ENCODE measurements at regions not wholly inside any gene's neighbourhood (a gene's known extent, or its start where the extent isn't known, plus 50 kb on each side); places are given as distances from the start of the nearest gene placed in this dataset.

DNA sequence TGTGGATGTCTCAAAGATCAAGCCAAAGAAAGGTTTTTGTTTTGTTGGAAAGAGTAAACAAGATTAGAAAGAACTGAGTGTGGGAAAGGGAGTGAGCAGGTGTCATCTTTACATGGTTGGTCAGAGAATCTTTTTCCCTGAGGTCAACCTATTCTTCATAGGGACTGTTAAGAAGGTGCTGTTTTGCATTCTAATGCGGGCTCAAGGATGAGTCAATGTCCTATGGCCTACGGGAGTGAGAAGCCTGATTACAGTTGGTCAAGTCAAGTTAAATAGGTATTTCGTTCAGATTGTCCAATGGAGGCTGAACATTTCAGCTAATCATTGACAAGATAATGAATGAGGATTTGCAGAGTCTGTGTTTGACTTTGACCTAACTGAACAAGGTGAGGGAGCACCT, 491.2 kb upstream of the PDZRN3 start:
- TF ChIP-seq POLR2A (IDR thresholded peaks at IDR 0.05) (no peak), EP300 (IDR thresholded peaks at IDR 0.05) (no peak), POLR2AphosphoS5 (IDR thresholded peaks at IDR 0.05) (no peak)
- TF ChIP-seq, protein P1, sequence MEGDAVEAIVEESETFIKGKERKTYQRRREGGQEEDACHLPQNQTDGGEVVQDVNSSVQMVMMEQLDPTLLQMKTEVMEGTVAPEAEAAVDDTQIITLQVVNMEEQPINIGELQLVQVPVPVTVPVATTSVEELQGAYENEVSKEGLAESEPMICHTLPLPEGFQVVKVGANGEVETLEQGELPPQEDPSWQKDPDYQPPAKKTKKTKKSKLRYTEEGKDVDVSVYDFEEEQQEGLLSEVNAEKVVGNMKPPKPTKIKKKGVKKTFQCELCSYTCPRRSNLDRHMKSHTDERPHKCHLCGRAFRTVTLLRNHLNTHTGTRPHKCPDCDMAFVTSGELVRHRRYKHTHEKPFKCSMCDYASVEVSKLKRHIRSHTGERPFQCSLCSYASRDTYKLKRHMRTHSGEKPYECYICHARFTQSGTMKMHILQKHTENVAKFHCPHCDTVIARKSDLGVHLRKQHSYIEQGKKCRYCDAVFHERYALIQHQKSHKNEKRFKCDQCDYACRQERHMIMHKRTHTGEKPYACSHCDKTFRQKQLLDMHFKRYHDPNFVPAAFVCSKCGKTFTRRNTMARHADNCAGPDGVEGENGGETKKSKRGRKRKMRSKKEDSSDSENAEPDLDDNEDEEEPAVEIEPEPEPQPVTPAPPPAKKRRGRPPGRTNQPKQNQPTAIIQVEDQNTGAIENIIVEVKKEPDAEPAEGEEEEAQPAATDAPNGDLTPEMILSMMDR (IDR thresholded peaks at IDR 0.05) = no peak

All from stomach (tissue), 4 donors.